Osteoblast (primary cell): ENCODE measurements at regions not wholly inside any gene's neighbourhood (a gene's known extent, or its start where the extent isn't known, plus 50 kb on each side); places are given as distances from the start of the nearest gene placed in this dataset.

ENCODE experiments used
- DNase-seq: peaks from one replicate; pipeline ENCODE4 v3.0.0; 2011; ENCODE audit warnings: low spot score, mixed read lengths; ENCODE audit not compliant: insufficient read length; ENCODE audit errors: missing footprints
- H2AFZ ChIP-seq: 2 replicates; pipeline ENCODE4 v1.6.0; 2011; ENCODE audit warnings: mild to moderate bottlenecking, low read length
- H3K27ac ChIP-seq: 2 replicates; pipeline ENCODE4 v1.5.1; 2011; ENCODE audit warnings: mild to moderate bottlenecking, low read depth, low read length, moderate library complexity
- H3K27me3 ChIP-seq: 2 replicates; pipeline ENCODE4 v1.6.0; 2012; ENCODE audit warnings: mild to moderate bottlenecking, control low read depth, inconsistent platforms, low read length, moderate library complexity; ENCODE audit not compliant: insufficient read depth
- H3K36me3 ChIP-seq: 2 replicates; pipeline ENCODE4 v1.5.1; 2011; ENCODE audit warnings: mild to moderate bottlenecking, low read length, control low read depth, moderate library complexity; ENCODE audit not compliant: insufficient read depth
- H3K4me1 ChIP-seq: 2 replicates; pipeline ENCODE4 v1.5.1; 2011; ENCODE audit warnings: mild to moderate bottlenecking, low read length, control low read depth, moderate library complexity; ENCODE audit not compliant: insufficient read depth
- H3K4me2 ChIP-seq: 2 replicates; pipeline ENCODE4 v1.6.0; 2011; ENCODE audit warnings: mild to moderate bottlenecking, low read length; ENCODE audit not compliant: insufficient read depth
- H3K4me3 ChIP-seq: fragments of 200-600 bp; sonication (generic); 3 replicates; pipeline ENCODE4 v1.5.1; 2012; ENCODE audit warnings: mild to moderate bottlenecking, low read length, inconsistent platforms; ENCODE audit not compliant: insufficient read depth
- H3K79me2 ChIP-seq: 2 replicates; pipeline ENCODE4 v1.6.0; 2012; ENCODE audit warnings: mild to moderate bottlenecking, low read length, control low read depth, inconsistent platforms; ENCODE audit not compliant: insufficient read depth
- H3K9me3 ChIP-seq: 2 replicates; pipeline ENCODE4 v1.5.1; 2011; ENCODE audit warnings: low read depth, low read length, control low read depth
- H4K20me1 ChIP-seq: 2 replicates; pipeline ENCODE4 v1.6.0; 2012; ENCODE audit warnings: mild to moderate bottlenecking, low read length, control low read depth; ENCODE audit not compliant: insufficient read depth
- CTCF ChIP-seq: IDR thresholded peaks from 2 replicates; pipeline ENCODE4 v1.5.1; 2011; ENCODE audit warnings: mild to moderate bottlenecking, low read depth, low read length, moderate library complexity; ENCODE audit errors: extremely low read depth

DNA sequence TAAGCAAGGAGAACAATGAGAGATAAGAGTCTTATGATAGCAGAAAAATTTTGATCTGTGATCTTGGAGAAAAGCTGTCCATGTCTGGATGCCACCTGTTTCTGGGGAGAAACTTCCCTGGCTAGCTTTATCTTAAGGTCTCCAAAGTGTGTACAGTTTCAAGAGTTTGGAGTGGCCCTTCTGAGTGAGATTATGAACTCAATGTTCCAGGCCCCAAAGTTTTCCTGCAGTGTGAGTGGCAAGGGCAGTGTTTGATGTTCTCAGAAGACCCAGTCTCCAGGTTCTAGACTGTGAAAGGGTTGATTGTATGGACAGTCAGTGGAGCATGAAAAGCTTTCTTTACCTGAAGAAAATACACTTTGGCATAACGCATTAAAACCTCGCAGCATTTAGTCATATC is 121.7 kb downstream of the OLIG3 start:
- no peaks in the 10 kb centered on the region for H3K27me3 ChIP-seq
- H3K79me2 ChIP-seq, result no peaks in the 10 kb centered on the region
- no peak for TF ChIP-seq CTCF
- H3K36me3 ChIP-seq, result no peaks in the 10 kb centered on the region
- H4K20me1 ChIP-seq, result no peaks in the 10 kb centered on the region
- DNase-seq, result no peak
- no peak overlapping the region for H3K4me2 ChIP-seq
- H2AFZ ChIP-seq, result no peak overlapping the region
- no peaks in the 10 kb centered on the region for H3K4me1 ChIP-seq
- no peak overlapping the region for H3K27ac ChIP-seq
- no peak overlapping the region for H3K4me3 ChIP-seq
- no peaks in the 10 kb centered on the region for H3K9me3 ChIP-seq

- H3K4me2 ChIP-seq, result no peak overlapping the region
- no peaks in the 10 kb centered on the region for H3K36me3 ChIP-seq
- H4K20me1 ChIP-seq, result no peaks in the 10 kb centered on the region
- H3K4me3 ChIP-seq, result no peak overlapping the region
- no peak overlapping the region for H2AFZ ChIP-seq
- no peaks in the 10 kb centered on the region for H3K9me3 ChIP-seq
- H3K27ac ChIP-seq, result no peak overlapping the region
- TF ChIP-seq CTCF, result no peak
- no peaks in the 10 kb centered on the region for H3K4me1 ChIP-seq
- H3K27me3 ChIP-seq, result no peaks in the 10 kb centered on the region
- H3K79me2 ChIP-seq, result no peaks in the 10 kb centered on the region
- DNase-seq, result no peak
These were observed 122.6 kb downstream of the OLIG3 start for GRCh38 chr6:137371634-137372016.

DNA sequence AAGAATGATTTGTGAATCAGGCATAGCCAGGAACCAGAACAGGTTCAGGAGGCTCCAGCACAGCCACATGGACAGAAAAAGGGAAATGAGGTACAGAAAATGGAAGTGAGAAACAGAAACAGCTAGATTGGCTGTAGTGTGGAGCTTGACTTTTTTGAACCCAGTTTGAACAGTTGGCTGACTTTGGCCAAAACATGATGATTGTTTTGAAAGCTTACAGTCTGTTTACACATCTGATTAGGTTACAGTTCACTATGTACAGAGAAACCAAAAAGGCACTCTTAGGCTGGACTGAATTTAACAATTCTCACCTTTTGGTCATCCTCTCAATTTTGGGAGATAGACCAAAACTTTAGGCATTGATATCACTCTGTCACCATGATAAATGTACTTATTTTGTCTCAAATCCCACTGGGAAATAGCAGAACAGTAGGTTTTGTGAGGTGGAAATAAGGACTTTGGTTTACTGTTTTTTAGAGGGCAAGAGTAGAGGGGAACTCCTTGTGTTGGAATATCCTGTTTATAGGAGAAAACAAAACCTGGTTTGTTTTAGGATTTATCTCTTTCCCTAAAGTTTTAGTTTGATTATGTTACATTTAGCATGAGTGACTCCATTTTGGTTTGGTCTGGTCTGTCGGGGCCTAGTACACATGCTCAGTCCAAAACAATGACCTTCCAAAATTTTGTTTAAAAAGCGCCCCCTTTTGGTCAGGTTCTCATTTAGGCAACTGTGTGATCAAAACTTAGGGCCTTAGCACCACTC is 123.1 kb downstream of the OLIG3 start:
- TF ChIP-seq CTCF, result peak; percentile 19
- no peak for DNase-seq
- no peaks in the 10 kb centered on the region for H3K9me3 ChIP-seq

GRCh38 chr6:137369136-137369535 is 125.1 kb downstream of the OLIG3 start:
- no peaks in the 10 kb centered on the region for H3K79me2 ChIP-seq
- no peak overlapping the region for H3K4me3 ChIP-seq
- H3K36me3 ChIP-seq, result no peaks in the 10 kb centered on the region
- no peak overlapping the region for H2AFZ ChIP-seq
- H3K4me1 ChIP-seq, result no peaks in the 10 kb centered on the region
- no peak for DNase-seq
- H3K27me3 ChIP-seq, result no peaks in the 10 kb centered on the region
- no peaks in the 10 kb centered on the region for H4K20me1 ChIP-seq
- H3K9me3 ChIP-seq, result no peaks in the 10 kb centered on the region
- TF ChIP-seq CTCF, result no peak
- no peak overlapping the region for H3K27ac ChIP-seq
- no peak overlapping the region for H3K4me2 ChIP-seq

More for the DNA sequence above, 123.1 kb downstream of the OLIG3 start:
- H4K20me1 ChIP-seq, result no peaks in the 10 kb centered on the region
- no peak overlapping the region for H3K27ac ChIP-seq
- H3K4me3 ChIP-seq, result no peak overlapping the region
- H3K4me2 ChIP-seq, result no peak overlapping the region
- H3K27me3 ChIP-seq, result no peaks in the 10 kb centered on the region
- no peaks in the 10 kb centered on the region for H3K79me2 ChIP-seq
- no peak overlapping the region for H2AFZ ChIP-seq
- no peaks in the 10 kb centered on the region for H3K36me3 ChIP-seq
- H3K4me1 ChIP-seq, result no peaks in the 10 kb centered on the region
